Thymus (tissue), 11 donors: ENCODE measurements at regions not wholly inside any gene's neighbourhood (a gene's known extent, or its start where the extent isn't known, plus 50 kb on each side); places are given as distances from the start of the nearest gene placed in this dataset.

Experiments
- DNase-seq, 9 donors: peaks; one replicate each; pipeline ENCODE4 v3.0.0-alpha.2; 2013; ENCODE audit warnings: low spot score in 9 of 9, low read depth in 6 of 9, missing footprints in 1 of 9
- H3K27ac ChIP-seq, 2 donors: one replicate each; pipeline ENCODE4 v1.5.1; 2013; ENCODE audit warnings: control low read depth in 1 of 2, low read depth in 1 of 2, low read length in 1 of 2, mild to moderate bottlenecking in 1 of 2, moderate library complexity in 1 of 2
- H3K27me3 ChIP-seq, 2 donors: one replicate each; pipeline ENCODE4 v1.5.1; 2013; ENCODE audit warnings: low read length in 1 of 2; ENCODE audit not compliant: control insufficient read depth in 2 of 2, insufficient read depth in 1 of 2
- H3K36me3 ChIP-seq, 2 donors: one replicate each; pipeline ENCODE4 v1.5.1; 2013; ENCODE audit warnings: low read length in 1 of 2, mild to moderate bottlenecking in 1 of 2, moderate library complexity in 1 of 2; ENCODE audit not compliant: control insufficient read depth in 2 of 2, insufficient read depth in 2 of 2
- H3K4me1 ChIP-seq, 2 donors: one replicate each; pipeline ENCODE4 v1.5.1; 2013; ENCODE audit warnings: low read length in 2 of 2; ENCODE audit not compliant: control insufficient read depth in 2 of 2, insufficient read depth in 2 of 2
- H3K4me3 ChIP-seq, 2 donors: one replicate each; pipeline ENCODE4 v1.5.1; 2013; ENCODE audit warnings: low read length in 2 of 2, control low read depth in 1 of 2, mild to moderate bottlenecking in 1 of 2
- H3K9me3 ChIP-seq, 2 donors: one replicate each; pipeline ENCODE4 v1.5.1; 2013; ENCODE audit warnings: low read length in 1 of 2, mild to moderate bottlenecking in 1 of 2; ENCODE audit not compliant: control insufficient read depth in 2 of 2, insufficient read depth in 1 of 2
- WGBS: extraction: QIAGEN DNeasy Blood & Tissue Kit; methylation state at CpG from one replicate; pipeline ENCODE4 v1.1.7; 2013; 5-methylcytosine and 5-hydroxymethylcytosine counted together
- donor health status: healthy.

DNA sequence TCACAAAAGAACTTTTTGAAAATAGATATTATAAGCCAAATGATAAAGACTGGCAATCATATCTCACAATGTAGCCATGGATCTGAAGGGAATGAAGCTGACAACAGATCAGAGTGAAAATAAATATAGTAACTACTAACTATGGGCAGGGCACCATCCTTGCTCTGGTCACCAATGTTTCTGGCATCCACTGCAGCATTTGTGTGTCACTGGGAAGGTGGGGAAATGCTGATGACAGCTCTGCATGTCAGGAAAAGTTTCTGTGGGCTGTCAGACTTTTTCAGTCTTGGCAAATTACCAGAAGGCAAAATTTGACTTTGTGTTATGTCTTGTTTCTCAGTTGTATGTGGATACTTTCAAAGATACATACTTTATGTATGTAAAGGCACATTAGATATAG is 195.6 kb downstream of the ZNF326 start:
- Histone ChIP-seq H3K4me3 (no peak overlapping the region), H3K36me3 (no peaks in the 10 kb centered on the region), H3K9me3 (no peaks in the 10 kb centered on the region), H3K27me3 (no peaks in the 10 kb centered on the region), H3K27ac (no peak overlapping the region), H3K4me1 (no peaks in the 10 kb centered on the region)
- no peak for DNase-seq

- Histone ChIP-seq H3K27ac (no peak overlapping the region), H3K4me1 (no peaks in the 10 kb centered on the region), H3K27me3 (no peaks in the 10 kb centered on the region), H3K36me3 (no peaks in the 10 kb centered on the region), H3K9me3 (no peaks in the 10 kb centered on the region), H3K4me3 (no peak overlapping the region)
- DNase-seq = no peak
- 94% methylated on average over 4 of the region's 4 CpGs for WGBS
Observed at GRCh38 chr1:90189889-90190288, 195.0 kb downstream of the ZNF326 start.

DNA sequence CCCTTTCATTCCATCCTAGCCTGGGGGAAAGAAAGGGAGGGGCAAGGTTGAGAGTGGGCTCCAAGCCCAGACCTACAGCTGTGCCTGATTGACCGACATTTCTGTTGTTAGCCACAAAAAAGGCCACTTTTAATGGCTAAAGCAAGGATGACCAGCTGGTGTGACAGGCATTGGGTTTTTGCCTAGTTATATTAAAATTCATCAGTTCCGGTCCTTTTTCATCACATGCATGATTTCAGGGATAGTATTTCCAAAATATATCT is 192.3 kb downstream of the ZNF326 start:
- no peaks in the 10 kb centered on the region for H3K4me1 ChIP-seq
- no peak for DNase-seq
- 94% methylated on average over 2 of the region's 2 CpGs for WGBS
- H3K36me3 ChIP-seq = no peaks in the 10 kb centered on the region
- no peaks in the 10 kb centered on the region for H3K27me3 ChIP-seq
- no peak overlapping the region for H3K4me3 ChIP-seq
- no peaks in the 10 kb centered on the region for H3K9me3 ChIP-seq
- H3K27ac ChIP-seq = no peak overlapping the region

GRCh38 chr1:90186506-90187322 is 191.8 kb downstream of the ZNF326 start:
- Histone ChIP-seq H3K27me3 (no peaks in the 10 kb centered on the region), H3K4me3 (no peak overlapping the region), H3K4me1 (no peaks in the 10 kb centered on the region), H3K36me3 (no peaks in the 10 kb centered on the region), H3K27ac (no peak overlapping the region), H3K9me3 (no peaks in the 10 kb centered on the region)
- 92% methylated on average over 7 of the region's 7 CpGs for WGBS
- DNase-seq = no peak

DNA sequence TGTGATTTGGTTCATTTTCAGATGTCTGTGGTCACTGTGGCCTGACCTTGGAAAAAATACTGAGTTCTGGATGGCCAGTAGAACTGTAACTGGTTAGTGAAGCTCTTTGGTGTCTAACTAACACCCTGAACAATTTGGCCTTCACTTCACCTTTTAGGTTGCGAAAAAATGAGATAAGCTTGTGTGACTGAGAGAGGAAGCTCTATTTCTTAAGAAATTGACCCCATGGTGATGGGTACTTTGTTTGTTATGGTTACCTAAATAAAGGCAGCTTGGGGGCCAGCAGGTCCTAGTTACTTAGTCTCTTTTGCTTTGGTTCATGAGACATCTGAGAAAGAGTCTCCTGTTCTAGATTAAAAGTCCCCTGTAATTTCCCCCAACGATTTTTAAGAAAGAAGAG is 181.6 kb downstream of the ZNF326 start:
- no peaks in the 10 kb centered on the region for H3K27me3 ChIP-seq
- no peak overlapping the region for H3K27ac ChIP-seq
- DNase-seq = no peak
- WGBS = 90% methylated on average over 2 of the region's 2 CpGs
- H3K36me3 ChIP-seq = no peaks in the 10 kb centered on the region
- H3K9me3 ChIP-seq = no peaks in the 10 kb centered on the region
- no peak overlapping the region for H3K4me3 ChIP-seq
- H3K4me1 ChIP-seq = no peaks in the 10 kb centered on the region

DNA sequence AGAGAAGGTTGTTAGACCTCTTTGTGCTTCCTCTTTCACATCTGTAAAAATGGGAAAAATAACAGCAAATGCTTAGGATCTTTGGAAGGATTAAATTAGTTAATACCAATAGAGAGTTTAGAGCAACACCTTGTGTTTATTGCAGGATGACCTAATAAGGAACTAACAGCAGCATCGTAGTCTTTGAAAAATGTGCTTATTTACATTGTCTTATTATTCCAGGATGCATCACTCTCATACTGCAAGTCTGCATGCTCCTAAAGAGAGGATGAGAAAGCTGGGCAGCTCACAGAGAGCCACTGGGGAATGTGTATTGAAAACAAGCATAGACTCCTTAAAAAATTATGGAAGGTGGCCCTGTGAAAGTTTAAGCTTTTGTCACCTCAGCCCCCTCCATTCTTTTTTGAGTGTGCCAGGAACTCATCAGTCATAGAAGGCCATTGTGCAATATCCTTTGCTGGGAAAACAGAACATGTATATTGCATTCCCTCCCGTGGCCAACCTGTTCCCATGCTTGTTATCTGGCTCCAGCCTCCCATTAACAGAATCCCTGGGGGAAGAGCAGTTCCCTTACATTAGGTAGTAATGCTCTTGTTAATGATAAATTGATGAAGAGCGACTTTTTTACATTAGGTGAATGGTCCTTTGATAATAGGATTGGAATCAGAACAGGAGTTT is 180.7 kb downstream of the ZNF326 start:
- DNase-seq = no peak

GRCh38 chr1:90174246-90174645 is 179.3 kb downstream of the ZNF326 start:
- Histone ChIP-seq H3K9me3 (no peaks in the 10 kb centered on the region), H3K36me3 (no peaks in the 10 kb centered on the region), H3K4me3 (no peak overlapping the region), H3K4me1 (no peaks in the 10 kb centered on the region), H3K27ac (no peak overlapping the region), H3K27me3 (no peaks in the 10 kb centered on the region)
- WGBS = 88% methylated on average over 1 of the region's 1 CpG
- DNase-seq = no peak

More for the DNA sequence above, 180.7 kb downstream of the ZNF326 start:
- Histone ChIP-seq H3K36me3 (no peaks in the 10 kb centered on the region), H3K4me3 (no peak overlapping the region), H3K9me3 (no peaks in the 10 kb centered on the region), H3K27me3 (no peaks in the 10 kb centered on the region), H3K4me1 (no peaks in the 10 kb centered on the region), H3K27ac (no peak overlapping the region)
- 81% methylated on average over 3 of the region's 3 CpGs for WGBS

- H3K27me3 ChIP-seq = no peaks in the 10 kb centered on the region
- no peaks in the 10 kb centered on the region for H3K4me1 ChIP-seq
- no peak overlapping the region for H3K27ac ChIP-seq
- WGBS = 92% methylated on average over 3 of the region's 3 CpGs
- DNase-seq = no peak
- no peaks in the 10 kb centered on the region for H3K36me3 ChIP-seq
- peaks cover 0 to 4% of the 10 kb centered on the region in 2 donors for H3K9me3 ChIP-seq
- no peak overlapping the region for H3K4me3 ChIP-seq
Observed at GRCh38 chr1:90162216-90162615, 167.3 kb downstream of the ZNF326 start.

- DNase-seq = no peak
- no peaks in the 10 kb centered on the region for H3K4me1 ChIP-seq
- WGBS = 99% methylated on average over 1 of the region's 1 CpG
- no peak overlapping the region for H3K27ac ChIP-seq
- no peaks in the 10 kb centered on the region for H3K36me3 ChIP-seq
- no peak overlapping the region for H3K4me3 ChIP-seq
- no peaks in the 10 kb centered on the region for H3K9me3 ChIP-seq
- H3K27me3 ChIP-seq = no peaks in the 10 kb centered on the region
Observed at GRCh38 chr1:90161625-90162024, 166.7 kb downstream of the ZNF326 start.
